GM18868 (cell line): ENCODE measurements at regions not wholly inside any gene's neighbourhood (a gene's known extent, or its start where the extent isn't known, plus 50 kb on each side); places are given as distances from the start of the nearest gene placed in this dataset.
A peak's percentile ranks its signal among the peaks of the same experiment; 100 is the strongest.
"Not testable (repeated sequence)": the region's sequence is repeated elsewhere in the genome, so short reads cannot be mapped to it uniquely, and the experiment has no call there.

Experiments used
- ATAC-seq: cut with Tn5 transposase; IDR thresholded peaks from one replicate; pipeline ENCODE4 v1.9.1; 2021; ENCODE audit warnings: mild to moderate bottlenecking, moderate library complexity; ENCODE audit not compliant: unreplicated experiment

GRCh38 chr15:38797506-38797905, 232.9 kb upstream of the RASGRP1 start:
- not testable (repeated sequence) for ATAC-seq

GRCh38 chr15:38799202-38799601, 234.6 kb upstream of the RASGRP1 start:
- not testable (repeated sequence) for ATAC-seq

GRCh38 chr15:38809621-38810020, 245.0 kb upstream of the RASGRP1 start:
- ATAC-seq, result no peak

GRCh38 chr15:38810686-38811085, 246.1 kb upstream of the RASGRP1 start:
- no peak for ATAC-seq

GRCh38 chr15:38814254-38814653, 249.6 kb upstream of the RASGRP1 start:
- ATAC-seq, result not testable (repeated sequence)

- no peak for ATAC-seq
Measured at GRCh38 chr15:38814891-38815290, 250.3 kb upstream of the RASGRP1 start.

GRCh38 chr15:38817427-38818156, 253.0 kb upstream of the RASGRP1 start:
- peak; percentile 92 for ATAC-seq

GRCh38 chr15:38818157-38818790, 253.7 kb upstream of the RASGRP1 start:
- peak; percentile 3 for ATAC-seq

- no peak for ATAC-seq
Measured at GRCh38 chr15:38819387-38819950, 254.9 kb upstream of the RASGRP1 start.

- ATAC-seq, result no peak
Measured at GRCh38 chr15:38823263-38823662, 258.6 kb upstream of the RASGRP1 start.

GRCh38 chr15:38824719-38825118, 260.1 kb upstream of the RASGRP1 start:
- ATAC-seq, result no peak

- no peak for ATAC-seq
Measured at GRCh38 chr15:38826880-38827279, 262.3 kb upstream of the RASGRP1 start.

- ATAC-seq, result no peak
Measured at GRCh38 chr15:38828031-38828532, 263.5 kb upstream of the RASGRP1 start.

GRCh38 chr15:38829086-38829485, 264.5 kb upstream of the RASGRP1 start:
- ATAC-seq, result no peak

GRCh38 chr15:38842226-38842625, 277.6 kb upstream of the RASGRP1 start:
- ATAC-seq, result no peak

- no peak for ATAC-seq
Measured at GRCh38 chr15:38843051-38843501, 278.5 kb upstream of the RASGRP1 start.

- no peak for ATAC-seq
Measured at GRCh38 chr15:38843736-38844590, 279.3 kb upstream of the RASGRP1 start.

- no peak for ATAC-seq
Measured at GRCh38 chr15:38844736-38845135, 280.1 kb upstream of the RASGRP1 start.

GRCh38 chr15:38846346-38846745, 281.7 kb upstream of the RASGRP1 start:
- no peak for ATAC-seq

- no peak for ATAC-seq
Measured at GRCh38 chr15:38847666-38848065, 283.1 kb upstream of the RASGRP1 start.

GRCh38 chr15:38849046-38849445, 284.4 kb upstream of the RASGRP1 start:
- no peak for ATAC-seq
